HG03342 (cell line): ENCODE measurements at regions not wholly inside any gene's neighbourhood (a gene's known extent, or its start where the extent isn't known, plus 50 kb on each side); places are given as distances from the start of the nearest gene placed in this dataset.
"Not testable (repeated sequence)": the region's sequence is repeated elsewhere in the genome, so short reads cannot be mapped to it uniquely, and the experiment has no call there.

Experiments
- ATAC-seq: cut with Tn5 transposase; IDR thresholded peaks from one replicate; pipeline ENCODE4 v1.9.1; 2021; ENCODE audit warnings: mild to moderate bottlenecking, moderate library complexity; ENCODE audit not compliant: unreplicated experiment

- no peak for ATAC-seq
These were observed 113.0 kb upstream of the FSIP2 start for GRCh38 chr2:185625604-185626003.

GRCh38 chr2:185628985-185629384 is 109.6 kb upstream of the FSIP2 start:
- no peak for ATAC-seq

GRCh38 chr2:185633621-185634020 is 105.0 kb upstream of the FSIP2 start:
- ATAC-seq, result no peak

GRCh38 chr2:185638771-185639170 is 99.8 kb upstream of the FSIP2 start:
- ATAC-seq, result no peak

GRCh38 chr2:185640588-185640987 is 98.0 kb upstream of the FSIP2 start:
- no peak for ATAC-seq

- ATAC-seq, result no peak
These were observed 95.2 kb upstream of the FSIP2 start for GRCh38 chr2:185643434-185643833.

GRCh38 chr2:185644828-185645227 is 93.8 kb upstream of the FSIP2 start:
- no peak for ATAC-seq

GRCh38 chr2:185645529-185645928 is 93.1 kb upstream of the FSIP2 start:
- no peak for ATAC-seq

GRCh38 chr2:185658750-185659149 is 79.9 kb upstream of the FSIP2 start:
- ATAC-seq, result no peak

GRCh38 chr2:185663811-185664210 is 74.8 kb upstream of the FSIP2 start:
- ATAC-seq, result no peak

- ATAC-seq, result no peak
These were observed 74.2 kb upstream of the FSIP2 start for GRCh38 chr2:185664384-185664783.

- ATAC-seq, result no peak
These were observed 73.3 kb upstream of the FSIP2 start for GRCh38 chr2:185665251-185665814.

GRCh38 chr2:185667452-185667851 is 71.2 kb upstream of the FSIP2 start:
- no peak for ATAC-seq

- ATAC-seq, result no peak
These were observed 69.9 kb upstream of the FSIP2 start for GRCh38 chr2:185668710-185669109.

GRCh38 chr2:185674232-185674631 is 64.4 kb upstream of the FSIP2 start:
- no peak for ATAC-seq

GRCh38 chr2:185676316-185676715 is 62.3 kb upstream of the FSIP2 start:
- ATAC-seq, result peak; percentile 49

- not testable (repeated sequence) for ATAC-seq
These were observed 51.6 kb upstream of the FSIP2 start for GRCh38 chr2:185687001-185687400.

GRCh38 chr2:185687967-185688366 is 50.6 kb upstream of the FSIP2 start:
- ATAC-seq, result no peak
